Activated T-cell treated with anti-CD3 and anti-CD28 coated beads for 24 hours (primary cell): ENCODE measurements at regions not wholly inside any gene's neighbourhood (a gene's known extent, or its start where the extent isn't known, plus 50 kb on each side); places are given as distances from the start of the nearest gene placed in this dataset.
"Not testable (repeated sequence)": the region's sequence is repeated elsewhere in the genome, so short reads cannot be mapped to it uniquely, and the experiment has no call there.

ENCODE experiments used
- DNase-seq: peaks from one replicate; pipeline ENCODE4 v3.0.0-alpha.2; 2020; ENCODE audit warnings: low read depth

DNA sequence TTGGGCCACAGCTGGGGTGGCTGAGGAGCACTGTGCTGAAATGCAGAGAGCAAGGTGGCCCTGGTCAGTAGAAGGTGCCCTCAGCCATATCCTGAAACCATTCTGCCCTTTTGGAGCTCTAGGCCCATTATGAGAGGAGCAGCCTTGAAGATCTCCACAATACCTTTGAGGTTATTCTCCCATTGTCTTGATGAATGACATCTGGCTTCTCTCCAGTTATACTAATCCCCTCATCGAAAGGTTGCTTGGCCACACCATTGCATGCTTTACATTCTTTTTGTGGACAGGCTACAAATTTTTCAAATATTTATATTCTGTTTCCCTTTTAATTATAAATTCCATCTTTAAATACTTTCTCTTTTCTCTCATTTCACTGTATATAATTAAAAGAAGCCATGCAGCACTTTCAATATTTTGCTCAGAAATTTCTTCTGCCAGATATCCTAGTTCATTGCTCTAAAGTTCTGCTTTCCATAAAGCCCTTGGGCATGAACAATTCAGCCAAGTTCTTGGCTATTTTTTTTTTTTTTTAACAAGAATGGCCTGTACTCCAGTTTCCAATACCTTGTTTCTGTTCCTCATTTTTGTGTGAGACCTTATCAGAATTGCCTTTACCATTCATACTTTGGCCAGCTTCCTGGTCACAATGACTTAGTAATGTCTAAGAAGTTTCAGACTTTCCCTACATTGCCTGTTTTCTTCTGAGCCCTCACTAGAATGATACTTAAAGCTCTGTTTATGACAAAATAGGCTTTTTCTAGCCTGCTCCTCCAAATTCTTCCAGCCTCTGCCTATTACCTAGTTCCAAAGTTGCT, 138.9 kb upstream of the SGO1 start:
- DNase-seq, result no peak

DNA sequence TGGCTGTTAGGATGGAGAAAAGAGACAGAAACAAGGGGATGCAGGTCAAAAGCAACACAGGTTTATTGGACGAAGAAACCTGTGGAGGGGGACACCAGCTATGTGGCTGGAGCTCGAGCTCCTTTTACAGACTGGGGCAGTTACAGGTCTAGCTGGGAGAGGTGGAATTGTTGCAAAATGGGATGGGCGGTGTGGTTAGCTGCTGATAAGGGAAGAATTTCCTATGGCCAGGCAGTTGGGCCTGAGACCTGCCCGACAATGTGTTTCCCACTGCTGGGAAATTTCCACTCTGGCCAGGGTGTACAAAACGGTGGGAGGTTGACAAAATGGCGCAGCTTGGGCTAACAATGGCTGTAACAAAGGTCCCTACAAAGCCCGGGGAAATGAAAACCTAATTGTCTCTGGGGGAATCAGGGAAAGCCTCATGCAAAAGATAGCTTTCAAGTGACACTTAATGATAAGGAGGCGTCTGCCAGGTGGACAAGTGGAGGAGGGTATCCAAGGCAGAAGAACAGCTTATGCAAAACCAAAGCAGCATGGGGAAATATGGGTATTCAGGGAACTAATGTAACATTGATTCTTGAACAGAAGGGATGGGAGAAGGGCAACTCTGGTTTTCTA, 137.4 kb upstream of the SGO1 start:
- DNase-seq, result no peak

DNA sequence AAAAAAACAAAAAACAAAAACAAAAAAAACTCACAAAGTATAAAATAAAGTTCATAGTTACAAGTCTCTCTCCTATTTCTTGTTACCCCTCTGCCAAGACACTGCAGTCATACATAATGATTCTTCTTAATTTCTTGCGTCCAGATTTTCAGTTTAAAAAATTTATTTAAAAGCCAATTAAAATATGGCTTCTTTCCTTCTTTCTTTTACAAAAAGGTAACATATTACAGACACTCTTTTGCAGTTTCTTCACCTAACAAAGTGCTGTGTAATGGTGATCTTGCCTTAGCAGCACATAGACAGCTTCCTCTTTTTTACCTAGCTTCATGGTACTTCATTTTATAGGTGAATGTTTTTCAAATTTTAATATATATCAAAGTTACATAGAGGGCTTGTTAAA, 136.1 kb upstream of the SGO1 start:
- no peak for DNase-seq

DNA sequence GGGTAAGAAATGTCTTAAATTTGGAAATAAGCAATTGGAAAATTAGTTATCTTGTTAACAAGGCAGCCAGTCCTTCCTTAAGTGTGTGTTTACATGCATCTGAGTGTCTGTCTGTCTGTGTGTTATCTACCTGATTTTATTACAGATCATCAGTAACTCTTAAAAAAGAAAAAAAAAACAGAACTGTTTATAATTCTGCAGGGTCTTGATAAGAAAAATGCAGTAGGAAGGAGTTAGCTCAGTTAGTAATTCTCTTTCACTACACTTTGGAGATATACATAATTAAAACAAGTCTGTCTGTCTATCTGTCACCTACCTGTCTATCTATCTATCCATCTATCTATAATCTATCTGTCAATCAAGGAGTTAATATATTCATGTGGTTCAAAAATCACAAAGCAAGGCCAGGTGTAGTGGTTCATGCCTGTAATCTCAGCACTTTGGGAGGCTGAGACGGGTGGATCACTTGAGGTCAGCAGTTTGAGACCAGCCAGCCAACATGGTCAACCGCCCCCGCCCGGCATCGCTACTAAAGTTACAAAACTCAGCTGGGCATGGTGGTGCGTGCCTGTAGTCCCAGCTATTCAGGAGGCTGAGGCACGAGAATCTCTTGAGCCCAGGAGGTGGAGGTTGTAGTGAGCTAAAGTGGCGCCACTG, 135.5 kb upstream of the SGO1 start:
- no peak for DNase-seq

DNA sequence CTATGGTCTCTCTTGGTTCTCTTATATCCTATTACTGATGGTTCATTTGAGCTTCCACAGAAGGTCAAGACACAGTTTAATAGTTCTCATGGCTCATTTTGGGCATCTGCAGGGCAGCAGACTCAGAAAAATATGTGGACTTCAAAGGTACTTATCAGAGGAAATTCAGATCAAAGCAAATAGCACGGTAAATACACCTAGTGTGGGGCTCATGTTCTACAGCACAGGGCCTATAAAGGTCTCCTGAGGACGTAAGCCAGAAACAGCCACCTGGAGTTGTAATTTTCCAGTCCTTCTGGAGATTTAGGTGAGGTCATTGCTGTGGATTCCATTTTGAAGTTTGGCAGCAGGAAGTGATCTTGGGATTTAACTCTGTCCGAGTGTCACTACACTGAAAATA, 134.5 kb upstream of the SGO1 start:
- no peak for DNase-seq

GRCh38 chr3:20319551-20319950, 133.5 kb upstream of the SGO1 start:
- no peak for DNase-seq

- DNase-seq, result no peak
Observed at GRCh38 chr3:20317616-20318015, 131.6 kb upstream of the SGO1 start.

DNA sequence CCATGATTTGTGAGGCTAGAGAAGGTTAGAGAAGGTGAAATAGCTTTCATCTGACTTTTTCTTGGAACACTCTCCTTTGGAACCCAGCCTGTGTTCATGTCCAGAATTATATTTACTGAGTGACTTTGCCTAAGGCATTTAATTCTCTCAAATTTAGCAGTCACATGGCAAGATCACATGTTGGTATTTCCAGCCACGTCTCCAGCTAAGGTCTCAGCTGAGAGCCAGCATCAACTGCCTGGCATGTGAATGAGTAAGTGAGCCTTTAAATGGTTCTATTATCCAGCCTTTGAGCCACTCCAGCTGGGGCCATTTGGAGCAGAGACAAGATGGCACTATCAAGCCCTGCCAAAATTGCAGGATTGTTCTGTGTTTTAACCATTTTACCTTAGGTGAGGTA, 130.2 kb upstream of the SGO1 start:
- DNase-seq, result no peak

GRCh38 chr3:20310629-20311028, 124.6 kb upstream of the SGO1 start:
- no peak for DNase-seq

- no peak for DNase-seq
Observed at GRCh38 chr3:20307383-20307782, 121.4 kb upstream of the SGO1 start.

DNA sequence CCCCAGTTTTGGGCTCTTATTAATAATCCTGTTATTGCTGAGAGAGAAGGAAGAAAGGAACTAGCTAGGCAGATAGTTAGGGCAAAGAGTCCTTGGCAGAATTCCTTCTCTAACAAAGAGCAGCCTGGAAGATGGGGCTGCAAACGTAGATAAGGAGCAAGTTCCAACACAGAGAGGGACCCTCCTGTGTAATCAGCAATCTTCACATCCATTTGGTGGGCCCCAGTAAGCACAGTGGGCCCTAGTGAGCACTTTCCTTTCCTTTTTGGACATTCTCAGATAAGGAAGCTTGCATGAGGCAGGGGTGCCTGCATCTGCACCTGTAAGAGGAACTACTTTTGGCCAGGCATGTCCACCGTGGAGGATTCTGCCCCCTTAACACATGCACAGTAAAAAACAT, 119.6 kb upstream of the SGO1 start:
- no peak for DNase-seq

DNA sequence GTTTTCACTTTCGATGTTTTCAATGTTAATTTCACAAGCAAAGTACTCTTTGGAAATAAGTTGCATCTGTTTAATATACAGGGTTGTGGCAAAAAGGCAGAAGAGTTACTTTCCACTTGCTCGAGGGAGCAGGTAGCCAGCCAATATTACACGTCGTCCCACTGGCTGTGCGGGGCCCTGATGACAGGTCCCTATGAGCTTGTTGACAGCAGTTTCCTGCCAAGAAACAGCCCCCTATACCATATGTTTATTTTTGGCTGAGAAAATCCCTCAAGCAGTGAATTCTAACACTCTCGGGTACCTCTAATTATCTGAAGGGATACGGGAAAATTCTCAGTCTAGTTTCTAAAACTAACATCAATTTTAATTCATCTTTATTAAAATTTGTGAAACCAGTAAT, 116.8 kb upstream of the SGO1 start:
- no peak for DNase-seq

- DNase-seq, result no peak
Observed at GRCh38 chr3:20288050-20288449, 102.0 kb upstream of the SGO1 start.

DNA sequence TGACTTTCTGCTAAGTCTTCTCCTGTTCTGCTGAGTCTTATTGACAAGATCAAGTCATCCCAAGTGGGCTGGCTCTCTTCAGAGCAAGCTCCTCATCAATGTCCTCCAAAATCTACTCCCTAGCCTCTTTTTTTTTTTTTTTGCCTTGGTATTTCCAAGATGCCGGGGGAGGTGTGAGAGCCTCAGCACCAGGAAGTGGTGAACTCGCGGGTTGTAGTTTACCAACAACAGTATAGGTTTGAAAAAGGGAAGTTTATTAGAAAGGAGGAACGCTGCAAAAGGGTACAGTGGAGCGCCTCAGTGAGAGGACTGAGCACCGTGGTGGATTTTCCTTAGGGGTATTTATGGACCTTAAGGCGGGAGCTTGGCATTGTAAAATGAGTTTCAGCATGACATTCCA, 94.3 kb upstream of the SGO1 start:
- DNase-seq, result no peak

DNA sequence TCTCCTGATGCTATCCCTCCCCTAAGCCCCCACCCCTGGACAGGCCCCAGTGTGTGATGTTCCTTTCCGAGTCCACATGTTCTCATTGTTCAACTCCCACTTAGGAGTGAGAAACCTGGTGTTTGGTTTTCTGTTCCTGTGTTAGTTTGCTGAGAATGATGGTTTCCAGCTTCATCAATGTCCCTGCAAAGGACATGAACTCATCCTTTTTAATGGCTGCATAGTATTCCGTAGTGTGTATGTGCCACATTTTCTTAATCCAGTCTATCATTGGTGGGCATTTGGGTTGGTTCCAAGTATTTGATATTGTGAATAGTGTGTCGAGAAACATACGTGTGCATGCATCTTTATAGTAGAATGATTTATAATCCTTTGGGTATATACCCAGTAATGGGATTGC, 80.0 kb upstream of the SGO1 start:
- DNase-seq, result not testable (repeated sequence)

- no peak for DNase-seq
Observed at GRCh38 chr3:20264900-20265567, 79.0 kb upstream of the SGO1 start.

DNA sequence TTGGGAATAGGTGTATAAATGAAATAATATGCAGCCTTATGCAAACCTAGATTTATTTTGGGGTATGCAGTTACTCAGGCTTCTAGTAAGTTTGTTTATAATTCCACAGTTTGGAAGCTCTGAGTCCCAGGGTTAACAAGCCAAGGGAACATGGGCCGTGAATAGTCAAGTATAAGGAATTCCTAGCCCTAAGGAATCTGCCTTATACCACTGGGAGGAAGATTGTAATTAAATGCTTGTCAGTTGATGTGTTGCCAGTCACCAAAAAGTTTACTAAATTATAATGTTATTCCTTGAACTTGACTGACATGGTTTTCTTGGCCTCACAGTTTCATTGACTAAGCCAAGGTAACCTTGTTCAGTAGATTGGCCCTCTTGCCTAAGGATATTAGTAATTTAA, 72.4 kb upstream of the SGO1 start:
- no peak for DNase-seq

DNA sequence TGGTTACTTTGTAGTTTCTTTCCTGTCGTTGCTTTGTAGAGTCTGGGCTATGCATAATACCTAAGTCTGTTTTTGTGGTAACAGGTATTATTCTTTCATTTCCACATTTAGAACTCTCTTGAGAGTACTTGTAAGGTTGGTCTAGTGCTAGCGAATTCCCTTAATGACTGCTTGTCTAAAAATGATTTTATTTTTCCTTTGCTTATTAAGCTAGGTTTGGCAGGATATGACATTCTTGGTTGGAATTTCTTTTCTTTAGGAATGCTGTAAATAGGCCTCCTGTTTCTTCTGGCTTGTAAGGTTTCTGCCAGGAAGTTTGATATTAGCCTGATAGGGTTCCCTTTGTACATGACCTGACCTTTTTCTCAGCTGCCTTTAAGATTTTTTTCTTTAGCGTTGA, 70.1 kb upstream of the SGO1 start:
- DNase-seq, result no peak

- DNase-seq, result no peak
Observed at GRCh38 chr3:20254268-20255117, 68.5 kb upstream of the SGO1 start.

DNA sequence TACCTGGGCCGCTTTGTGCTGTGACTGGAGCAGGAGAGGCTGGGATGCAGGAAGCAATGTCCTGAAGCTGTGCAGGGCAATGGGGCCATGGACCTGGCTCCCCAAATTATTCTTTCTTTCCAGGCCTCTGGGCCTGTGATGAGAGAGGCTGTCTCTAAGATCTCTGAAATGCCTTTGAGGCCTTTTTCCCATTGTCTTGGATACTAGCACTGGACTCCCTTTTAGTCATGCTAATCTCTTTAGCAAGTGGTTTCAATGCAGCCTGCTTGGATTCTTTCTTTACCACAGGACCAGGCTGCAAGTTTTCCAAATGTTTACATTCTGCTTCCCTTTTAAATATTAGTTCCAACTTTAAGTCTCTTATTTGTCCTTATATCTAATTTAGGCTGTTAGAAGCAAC, 64.8 kb upstream of the SGO1 start:
- no peak for DNase-seq

DNA sequence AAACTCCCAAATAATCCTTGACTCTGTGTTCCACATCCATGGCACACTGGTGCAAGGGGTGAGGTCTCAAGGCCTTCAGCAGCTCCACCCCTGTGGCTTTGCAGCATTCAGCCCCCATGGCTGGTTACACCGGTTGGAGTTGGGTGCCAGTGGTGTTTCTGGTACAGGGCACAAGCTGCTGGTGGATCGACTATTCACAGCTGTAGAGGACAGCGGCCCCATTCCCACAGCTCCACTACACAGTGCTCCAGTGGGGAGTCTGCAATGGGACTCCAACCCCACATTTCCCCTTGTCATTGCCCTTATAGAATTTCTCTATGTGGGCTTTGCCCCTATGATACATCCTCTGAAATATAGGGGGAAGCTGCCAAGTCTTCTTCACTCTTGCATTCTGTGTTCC, 64.3 kb upstream of the SGO1 start:
- DNase-seq, result no peak

- DNase-seq, result no peak
Observed at GRCh38 chr3:20246662-20247061, 60.7 kb upstream of the SGO1 start.
